ENCODE measurements at regions not wholly inside any gene's neighbourhood (a gene's known extent, or its start where the extent isn't known, plus 50 kb on each side); places are given as distances from the start of the nearest gene placed in this dataset.

- H3K27ac ChIP-seq (ENCODE audit: low read length) = no peak overlapping the region
- ATAC-seq (no peak), DNase-seq (ENCODE audit: low read depth, low spot score) (no peak)
- TF ChIP-seq POLR2AphosphoS5 (IDR thresholded peaks at IDR 0.05; ENCODE audit: low read depth, low read length) = no peak
- TF ChIP-seq CTCF (IDR thresholded peaks at IDR 0.05) = no peak
- no peak for TF ChIP-seq TCF7L2 (IDR thresholded peaks at IDR 0.05; ENCODE audit: low read depth, low read length)
- TF ChIP-seq SIN3A (IDR thresholded peaks at IDR 0.05; ENCODE audit: borderline replicate concordance, insufficient read depth, low read depth, low read length) = no peak
- TF ChIP-seq, protein P1, sequence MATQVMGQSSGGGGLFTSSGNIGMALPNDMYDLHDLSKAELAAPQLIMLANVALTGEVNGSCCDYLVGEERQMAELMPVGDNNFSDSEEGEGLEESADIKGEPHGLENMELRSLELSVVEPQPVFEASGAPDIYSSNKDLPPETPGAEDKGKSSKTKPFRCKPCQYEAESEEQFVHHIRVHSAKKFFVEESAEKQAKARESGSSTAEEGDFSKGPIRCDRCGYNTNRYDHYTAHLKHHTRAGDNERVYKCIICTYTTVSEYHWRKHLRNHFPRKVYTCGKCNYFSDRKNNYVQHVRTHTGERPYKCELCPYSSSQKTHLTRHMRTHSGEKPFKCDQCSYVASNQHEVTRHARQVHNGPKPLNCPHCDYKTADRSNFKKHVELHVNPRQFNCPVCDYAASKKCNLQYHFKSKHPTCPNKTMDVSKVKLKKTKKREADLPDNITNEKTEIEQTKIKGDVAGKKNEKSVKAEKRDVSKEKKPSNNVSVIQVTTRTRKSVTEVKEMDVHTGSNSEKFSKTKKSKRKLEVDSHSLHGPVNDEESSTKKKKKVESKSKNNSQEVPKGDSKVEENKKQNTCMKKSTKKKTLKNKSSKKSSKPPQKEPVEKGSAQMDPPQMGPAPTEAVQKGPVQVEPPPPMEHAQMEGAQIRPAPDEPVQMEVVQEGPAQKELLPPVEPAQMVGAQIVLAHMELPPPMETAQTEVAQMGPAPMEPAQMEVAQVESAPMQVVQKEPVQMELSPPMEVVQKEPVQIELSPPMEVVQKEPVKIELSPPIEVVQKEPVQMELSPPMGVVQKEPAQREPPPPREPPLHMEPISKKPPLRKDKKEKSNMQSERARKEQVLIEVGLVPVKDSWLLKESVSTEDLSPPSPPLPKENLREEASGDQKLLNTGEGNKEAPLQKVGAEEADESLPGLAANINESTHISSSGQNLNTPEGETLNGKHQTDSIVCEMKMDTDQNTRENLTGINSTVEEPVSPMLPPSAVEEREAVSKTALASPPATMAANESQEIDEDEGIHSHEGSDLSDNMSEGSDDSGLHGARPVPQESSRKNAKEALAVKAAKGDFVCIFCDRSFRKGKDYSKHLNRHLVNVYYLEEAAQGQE (IDR thresholded peaks at IDR 0.05; ENCODE audit: insufficient read depth in 1 of 2, low read depth in 2 of 2, low read length in 1 of 2) = no peak
- BruUV-seq (replicated peaks) = no TSS peak
- H3K36me3 ChIP-seq (ENCODE audit: control insufficient read depth, insufficient read depth, low read length) = no peaks in the 10 kb centered on the region
- in situ Hi-C loops (cut with HindIII; ENCODE audit: low pct_unique_long_range_greater_than_20kb, low sequenced_read_pairs) (no loop called here), intact Hi-C loops (cut with micrococcal nuclease; ENCODE audit: unreplicated experiment) (no loop called here)
- POLR2A ChIA-PET = no interaction called here
- H3K27me3 ChIP-seq (ENCODE audit: control insufficient read depth, insufficient read depth, low read length) = no peaks in the 10 kb centered on the region
- no peaks in the 10 kb centered on the region for H3K4me1 ChIP-seq (ENCODE audit: control insufficient read depth, insufficient read depth, low read length)
- CTCF ChIA-PET = no interaction called here
- H3K4me3 ChIP-seq (ENCODE audit: low read depth in 2 of 2, low read length in 2 of 2) = no peak overlapping the region
- H3K9me3 ChIP-seq (ENCODE audit: control insufficient read depth, insufficient read depth, low read depth, low read length) = no peaks in the 10 kb centered on the region
Measured at GRCh38 chr14:39607978-39608377, 175.7 kb upstream of the FBXO33 start.

DNA sequence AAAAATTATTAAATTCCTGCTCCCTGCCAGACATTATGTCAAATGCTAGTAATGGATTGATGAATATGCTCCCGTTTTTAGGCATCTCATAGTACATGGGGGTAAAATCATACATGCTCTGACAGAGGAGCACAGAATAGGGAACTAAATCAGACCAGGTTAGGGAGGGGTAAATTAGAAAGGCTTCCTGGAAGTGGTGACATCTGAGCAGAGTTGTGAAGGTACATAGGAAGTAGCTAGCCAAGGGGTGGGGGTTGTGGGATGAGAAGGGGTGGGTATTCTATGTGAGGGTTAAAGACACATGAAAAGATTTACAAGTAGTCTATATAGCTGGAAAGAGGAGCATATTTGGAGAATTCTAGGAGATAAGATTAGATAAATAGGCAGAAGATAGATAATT is 171.7 kb upstream of the FBXO33 start:
- H3K4me1 ChIP-seq (ENCODE audit: control insufficient read depth, insufficient read depth, low read length) = no peaks in the 10 kb centered on the region
- H3K4me3 ChIP-seq (ENCODE audit: low read depth in 2 of 2, low read length in 2 of 2) = no peak overlapping the region
- TF ChIP-seq, protein P1 (IDR thresholded peaks at IDR 0.05; ENCODE audit: insufficient read depth in 1 of 2, low read depth in 2 of 2, low read length in 1 of 2) = no peak
- TF ChIP-seq SIN3A (IDR thresholded peaks at IDR 0.05; ENCODE audit: borderline replicate concordance, insufficient read depth, low read depth, low read length) = no peak
- no peak for TF ChIP-seq CTCF (IDR thresholded peaks at IDR 0.05)
- no peak for TF ChIP-seq TCF7L2 (IDR thresholded peaks at IDR 0.05; ENCODE audit: low read depth, low read length)
- no peak for TF ChIP-seq POLR2AphosphoS5 (IDR thresholded peaks at IDR 0.05; ENCODE audit: low read depth, low read length)
- H3K27me3 ChIP-seq (ENCODE audit: control insufficient read depth, insufficient read depth, low read length) = no peaks in the 10 kb centered on the region
- POLR2A ChIA-PET = no interaction called here
- DNase-seq (ENCODE audit: low read depth, low spot score) (no peak), ATAC-seq (no peak)
- in situ Hi-C loops (cut with HindIII; ENCODE audit: low pct_unique_long_range_greater_than_20kb, low sequenced_read_pairs) (no loop called here), intact Hi-C loops (cut with micrococcal nuclease; ENCODE audit: unreplicated experiment) (no loop called here)
- CTCF ChIA-PET = no interaction called here
- H3K27ac ChIP-seq (ENCODE audit: low read length) = no peak overlapping the region
- H3K9me3 ChIP-seq (ENCODE audit: control insufficient read depth, insufficient read depth, low read depth, low read length) = no peaks in the 10 kb centered on the region
- no peaks in the 10 kb centered on the region for H3K36me3 ChIP-seq (ENCODE audit: control insufficient read depth, insufficient read depth, low read length)
- no TSS peak for BruUV-seq (replicated peaks)

All from Panc1 (cell line).